ENCODE measurements at regions not wholly inside any gene's neighbourhood (a gene's known extent, or its start where the extent isn't known, plus 50 kb on each side); places are given as distances from the start of the nearest gene placed in this dataset.

DNA sequence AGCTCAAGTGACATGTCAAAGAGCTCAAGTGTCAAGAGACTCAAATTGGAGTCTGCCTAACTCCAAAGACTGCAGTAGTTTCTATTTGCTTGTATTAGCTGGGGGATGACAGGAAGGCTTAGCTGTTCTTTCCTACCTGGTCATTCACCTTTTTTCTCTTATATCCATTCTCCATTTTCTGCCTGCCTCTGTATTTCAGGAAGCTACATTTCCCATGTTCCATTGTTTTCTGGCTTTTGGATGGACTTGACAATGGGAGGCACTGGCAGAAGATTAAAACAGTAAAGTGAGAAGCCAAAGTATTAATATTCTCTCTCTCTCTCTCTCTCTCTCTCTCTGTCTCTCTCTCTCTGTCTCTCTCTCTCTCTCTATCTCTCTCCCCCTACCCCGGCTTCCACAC is 135.7 kb upstream of the ADAMTS18 start:
- DNase-seq = no peak
- no peak overlapping the region for H3K27ac ChIP-seq
- TF ChIP-seq POLR2A (IDR thresholded peaks at IDR 0.05) = no peak
- H3K4me3 ChIP-seq = no peak overlapping the region
- H3K36me3 ChIP-seq = no peaks in the 10 kb centered on the region
- no peaks in the 10 kb centered on the region for H3K9me3 ChIP-seq
- H3K27me3 ChIP-seq = no peaks in the 10 kb centered on the region
- H3K4me1 ChIP-seq = no peaks in the 10 kb centered on the region
- intact Hi-C loops (cut with DNase I; ENCODE audit: low total_unique reads) = no loop called here

DNA sequence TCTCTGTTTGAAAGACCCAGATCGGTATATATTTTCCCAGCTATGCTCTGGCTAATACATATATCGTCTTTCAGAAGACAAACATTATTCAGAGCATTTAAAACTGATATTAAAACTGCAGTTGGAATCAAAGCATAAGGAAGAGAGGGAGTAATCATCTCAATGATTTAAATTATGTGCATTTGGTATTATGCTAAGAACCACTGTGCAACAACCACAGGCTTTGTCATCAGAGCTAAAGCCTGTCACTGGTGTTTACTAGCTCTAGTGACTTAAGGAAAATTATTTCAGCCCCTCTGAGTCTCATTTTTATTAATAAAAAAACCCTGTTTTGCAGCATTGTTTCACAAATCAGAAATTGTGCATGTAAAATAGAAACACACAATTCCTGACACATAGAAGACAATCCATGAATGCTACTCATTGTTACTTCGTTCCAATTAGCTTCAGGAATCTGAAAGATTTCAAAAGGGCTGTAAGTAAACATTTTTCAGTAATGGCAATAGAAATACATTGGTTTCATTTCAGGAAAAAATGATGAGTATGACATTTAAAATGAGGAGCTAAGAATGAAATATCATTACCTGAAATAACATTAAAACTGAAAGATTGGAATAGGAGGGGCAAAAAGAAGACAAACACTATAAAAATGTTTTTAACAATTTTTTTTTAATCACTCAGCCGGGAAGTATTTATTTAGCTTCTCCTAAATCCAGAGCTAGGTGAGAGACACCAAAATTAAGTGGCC is 136.5 kb upstream of the ADAMTS18 start:
- TF ChIP-seq, protein P1, sequence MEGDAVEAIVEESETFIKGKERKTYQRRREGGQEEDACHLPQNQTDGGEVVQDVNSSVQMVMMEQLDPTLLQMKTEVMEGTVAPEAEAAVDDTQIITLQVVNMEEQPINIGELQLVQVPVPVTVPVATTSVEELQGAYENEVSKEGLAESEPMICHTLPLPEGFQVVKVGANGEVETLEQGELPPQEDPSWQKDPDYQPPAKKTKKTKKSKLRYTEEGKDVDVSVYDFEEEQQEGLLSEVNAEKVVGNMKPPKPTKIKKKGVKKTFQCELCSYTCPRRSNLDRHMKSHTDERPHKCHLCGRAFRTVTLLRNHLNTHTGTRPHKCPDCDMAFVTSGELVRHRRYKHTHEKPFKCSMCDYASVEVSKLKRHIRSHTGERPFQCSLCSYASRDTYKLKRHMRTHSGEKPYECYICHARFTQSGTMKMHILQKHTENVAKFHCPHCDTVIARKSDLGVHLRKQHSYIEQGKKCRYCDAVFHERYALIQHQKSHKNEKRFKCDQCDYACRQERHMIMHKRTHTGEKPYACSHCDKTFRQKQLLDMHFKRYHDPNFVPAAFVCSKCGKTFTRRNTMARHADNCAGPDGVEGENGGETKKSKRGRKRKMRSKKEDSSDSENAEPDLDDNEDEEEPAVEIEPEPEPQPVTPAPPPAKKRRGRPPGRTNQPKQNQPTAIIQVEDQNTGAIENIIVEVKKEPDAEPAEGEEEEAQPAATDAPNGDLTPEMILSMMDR (IDR thresholded peaks at IDR 0.05) = no peak
- TF ChIP-seq POLR2A (IDR thresholded peaks at IDR 0.05) = no peak
- no peaks in the 10 kb centered on the region for H3K9me3 ChIP-seq
- H3K36me3 ChIP-seq = no peaks in the 10 kb centered on the region
- H3K27me3 ChIP-seq = no peaks in the 10 kb centered on the region
- no peak overlapping the region for H3K4me3 ChIP-seq
- H3K27ac ChIP-seq = no peak overlapping the region
- intact Hi-C loops (cut with DNase I; ENCODE audit: low total_unique reads) = no loop called here
- no peak for DNase-seq
- H3K4me1 ChIP-seq = no peaks in the 10 kb centered on the region

DNA sequence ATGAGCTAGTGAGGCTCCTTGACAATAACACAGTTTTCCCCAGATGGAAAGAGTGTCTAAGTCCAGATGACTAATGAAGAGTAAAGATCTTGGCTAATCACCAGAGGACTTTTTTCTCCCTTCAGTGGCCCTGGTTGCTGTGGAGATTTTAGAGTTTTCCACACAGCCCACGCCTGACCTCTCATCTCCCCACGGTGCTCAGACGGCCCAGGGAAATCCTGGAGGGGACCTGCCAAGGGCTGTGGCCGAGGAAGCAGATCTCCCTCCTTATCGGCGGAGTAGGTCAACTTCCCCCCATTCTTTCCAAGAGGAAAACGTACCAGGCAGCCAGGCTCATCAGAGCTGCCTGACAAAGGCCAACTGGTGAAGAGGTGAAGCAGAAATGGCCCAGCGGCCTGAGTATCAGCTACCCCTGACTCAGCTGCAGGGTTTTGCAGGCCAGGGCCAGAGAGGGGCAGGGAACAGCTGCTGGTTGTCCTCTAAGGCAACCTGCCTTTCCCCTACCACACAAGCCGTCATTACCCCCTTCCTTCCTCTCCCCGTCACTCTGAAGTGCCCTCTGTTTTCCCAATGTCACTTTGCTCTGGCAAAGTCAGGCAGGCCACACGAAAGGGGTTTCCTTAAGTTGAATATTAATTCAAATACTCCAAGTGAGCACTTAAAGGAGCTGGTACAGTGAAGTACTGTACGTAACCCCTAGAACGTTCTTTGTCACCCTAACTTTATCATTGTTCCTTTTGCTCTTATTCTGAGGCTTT is 140.2 kb upstream of the ADAMTS18 start:
- H3K27ac ChIP-seq = peak overlapping the region in 1 of 2 donors; percentile 7

DNA sequence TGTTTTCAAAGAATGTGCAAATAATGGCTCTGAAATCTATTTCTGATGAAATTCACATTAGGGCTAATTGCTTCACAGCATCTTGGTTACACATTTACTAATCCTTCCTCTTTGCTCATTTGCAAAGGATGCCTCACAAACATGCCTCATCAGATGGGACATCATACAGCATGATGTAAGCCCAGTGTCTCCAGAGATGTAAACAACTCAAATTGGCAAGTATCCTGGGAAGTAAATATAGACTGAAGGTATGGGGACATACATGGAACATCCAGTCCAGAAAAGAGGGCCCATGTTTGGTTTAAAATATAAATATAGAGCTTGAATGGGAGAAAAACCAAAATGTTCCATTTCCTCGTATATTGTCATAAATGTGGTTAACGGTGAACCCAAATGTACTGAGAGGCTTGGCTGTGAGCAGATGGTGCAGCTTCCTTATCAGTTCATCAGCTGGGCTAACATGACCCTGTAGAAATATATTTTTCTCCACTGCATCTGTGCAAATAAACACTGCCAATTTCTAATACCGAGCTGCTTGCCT is 142.9 kb upstream of the NUDT7 start:
- TF ChIP-seq, protein P1 (IDR thresholded peaks at IDR 0.05) = no peak
- TF ChIP-seq POLR2A (IDR thresholded peaks at IDR 0.05) = no peak
- intact Hi-C loops (cut with DNase I; ENCODE audit: low total_unique reads) = no loop called here
- no peak overlapping the region for H3K4me3 ChIP-seq

More for the DNA sequence above, 140.2 kb upstream of the ADAMTS18 start:
- no peaks in the 10 kb centered on the region for H3K4me1 ChIP-seq
- no peak for TF ChIP-seq POLR2A (IDR thresholded peaks at IDR 0.05)
- TF ChIP-seq, protein P1 (IDR thresholded peaks at IDR 0.05) = no peak
- intact Hi-C loops (cut with DNase I; ENCODE audit: low total_unique reads) = no loop called here
- peak; percentile 24 to 51 for DNase-seq
- H3K4me3 ChIP-seq = no peak overlapping the region
- no peaks in the 10 kb centered on the region for H3K36me3 ChIP-seq
- no peaks in the 10 kb centered on the region for H3K27me3 ChIP-seq
- no peaks in the 10 kb centered on the region for H3K9me3 ChIP-seq

DNA sequence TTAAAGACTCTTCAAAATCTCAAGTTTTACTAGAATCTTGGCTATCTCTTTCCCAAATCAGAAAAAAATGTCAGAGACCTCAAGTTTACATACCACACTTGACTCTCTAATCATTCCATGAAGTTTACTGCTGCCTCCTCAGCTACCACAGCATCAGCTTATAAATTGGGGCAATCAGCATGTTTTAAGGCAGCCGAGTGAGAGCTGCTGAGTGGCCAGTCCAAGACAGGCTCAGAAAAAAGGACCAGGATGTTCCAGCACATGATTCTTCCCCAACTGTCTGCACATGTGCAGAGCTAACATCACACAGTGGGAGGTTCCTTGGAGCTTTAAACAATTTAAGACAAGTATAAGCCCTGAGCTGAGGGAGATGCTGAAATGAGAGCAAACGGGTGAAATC is 140.6 kb upstream of the NUDT7 start:
- intact Hi-C loops (cut with DNase I; ENCODE audit: low total_unique reads) = no loop called here

More for the DNA sequence above, 142.9 kb upstream of the NUDT7 start:
- no peak for DNase-seq
- H3K4me1 ChIP-seq = no peaks in the 10 kb centered on the region
- H3K36me3 ChIP-seq = no peaks in the 10 kb centered on the region
- H3K27me3 ChIP-seq = no peaks in the 10 kb centered on the region
- no peaks in the 10 kb centered on the region for H3K9me3 ChIP-seq
- H3K27ac ChIP-seq = no peak overlapping the region

More for the DNA sequence above, 140.6 kb upstream of the NUDT7 start:
- Histone ChIP-seq H3K9me3 (no peaks in the 10 kb centered on the region), H3K4me1 (no peaks in the 10 kb centered on the region), H3K27ac (no peak overlapping the region), H3K4me3 (no peak overlapping the region), H3K36me3 (no peaks in the 10 kb centered on the region), H3K27me3 (no peaks in the 10 kb centered on the region)
- no peak for TF ChIP-seq POLR2A (IDR thresholded peaks at IDR 0.05)
- TF ChIP-seq, protein P1 (IDR thresholded peaks at IDR 0.05) = no peak
- DNase-seq = no peak
